T1000 (cell line): ENCODE measurements at regions not wholly inside any gene's neighbourhood (a gene's known extent, or its start where the extent isn't known, plus 50 kb on each side); places are given as distances from the start of the nearest gene placed in this dataset.

Experiments
- DNase-seq: peaks from one replicate; lab custom pipeline; 2025; ENCODE audit warnings: mixed read lengths; lab: John Stamatoyannopoulos, UW

DNA sequence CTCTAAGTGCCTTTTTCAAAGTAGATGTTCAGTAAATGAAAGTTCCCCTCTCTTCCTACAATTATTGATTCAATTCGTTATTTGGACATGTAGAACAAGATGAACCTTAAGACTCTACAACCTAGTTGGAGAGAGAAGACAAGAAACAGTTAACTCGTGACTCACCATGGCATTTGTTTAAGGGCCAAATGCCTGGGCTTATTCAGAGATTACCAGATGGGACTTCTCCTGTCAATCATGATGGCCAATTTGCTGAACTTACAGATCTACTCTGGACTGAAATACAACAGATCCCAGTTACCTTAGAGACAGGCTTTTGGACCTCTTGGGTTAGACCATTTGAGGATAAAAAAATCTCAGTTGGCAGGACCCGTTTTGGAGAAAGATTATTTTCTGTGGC, 93.5 kb downstream of the C1orf94 start:
- DNase-seq: peak; percentile 19

DNA sequence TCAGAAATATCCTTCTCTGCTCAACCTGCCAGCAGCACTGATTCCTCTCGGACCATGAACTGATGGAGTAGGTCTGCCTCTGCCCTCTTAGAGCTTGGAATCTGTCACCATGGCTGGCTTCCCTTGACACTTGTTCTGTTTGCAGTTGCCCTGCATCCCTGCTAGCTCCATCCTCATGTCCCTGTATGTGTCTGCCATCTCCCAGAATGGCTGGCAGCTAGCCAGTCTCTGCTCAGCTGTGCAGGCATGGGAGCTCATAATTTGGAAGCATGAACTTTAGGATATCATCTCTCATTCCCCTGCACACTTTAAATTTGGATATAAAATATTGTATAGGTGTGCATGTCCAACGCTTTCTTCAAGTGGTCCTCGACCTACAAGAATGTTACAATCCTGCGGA, 95.4 kb downstream of the C1orf94 start:
- no peak for DNase-seq

DNA sequence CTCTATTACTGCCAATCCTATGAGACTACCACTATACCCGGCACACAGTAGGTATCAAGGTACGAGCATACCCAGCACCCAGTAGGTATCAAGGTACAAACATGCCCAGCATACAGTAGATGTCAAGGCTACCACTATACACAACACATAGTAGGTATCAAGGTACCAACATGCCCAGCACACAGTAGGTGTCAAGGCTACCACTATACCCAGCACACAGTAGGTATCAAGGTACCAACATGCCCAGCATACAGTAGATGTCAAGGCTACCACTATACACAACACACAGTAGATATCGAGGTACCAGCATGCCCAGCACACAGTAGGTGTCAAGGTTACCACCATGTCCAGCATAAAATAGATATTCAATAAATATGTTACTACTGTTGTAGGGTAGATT, 98.4 kb downstream of the C1orf94 start:
- DNase-seq: no peak

DNA sequence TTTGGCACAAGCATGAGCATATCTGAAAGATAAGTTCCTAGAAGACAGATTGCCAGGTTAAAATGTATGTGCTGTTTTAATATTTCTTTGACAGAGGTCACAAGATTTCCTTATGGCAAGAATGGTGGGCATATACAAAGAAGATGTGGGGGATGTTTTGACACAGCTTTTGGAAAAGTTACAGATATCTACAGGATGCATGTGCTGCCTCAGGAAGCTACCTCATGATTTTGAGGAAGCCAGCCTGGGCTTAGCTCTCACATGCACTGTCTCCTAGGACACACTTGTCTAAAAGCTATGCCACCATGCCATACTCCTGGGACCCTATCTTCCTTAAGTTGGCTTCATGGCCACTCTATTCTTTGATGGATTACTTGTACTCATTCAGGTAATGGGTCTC, 99.9 kb downstream of the C1orf94 start:
- no peak for DNase-seq

DNA sequence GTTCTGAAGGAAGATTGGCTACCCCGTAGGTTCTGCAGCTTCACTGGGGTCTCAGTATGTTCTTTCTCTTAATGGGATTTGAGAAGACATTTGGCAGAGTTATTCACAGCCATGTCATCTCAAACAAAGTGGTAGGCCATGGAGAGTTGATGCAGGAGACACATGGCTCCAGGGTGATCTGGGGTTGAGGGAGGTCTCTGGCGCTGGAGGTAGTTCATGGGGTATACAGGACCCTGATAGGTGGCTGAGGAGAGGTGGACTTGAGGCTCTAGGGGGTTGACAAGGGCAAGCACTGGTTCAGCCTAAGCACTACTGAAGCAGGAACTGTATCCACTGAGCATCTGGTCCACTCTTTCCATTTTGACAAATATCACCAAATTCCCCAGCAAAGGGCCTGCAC, 100.4 kb downstream of the C1orf94 start:
- no peak for DNase-seq

DNA sequence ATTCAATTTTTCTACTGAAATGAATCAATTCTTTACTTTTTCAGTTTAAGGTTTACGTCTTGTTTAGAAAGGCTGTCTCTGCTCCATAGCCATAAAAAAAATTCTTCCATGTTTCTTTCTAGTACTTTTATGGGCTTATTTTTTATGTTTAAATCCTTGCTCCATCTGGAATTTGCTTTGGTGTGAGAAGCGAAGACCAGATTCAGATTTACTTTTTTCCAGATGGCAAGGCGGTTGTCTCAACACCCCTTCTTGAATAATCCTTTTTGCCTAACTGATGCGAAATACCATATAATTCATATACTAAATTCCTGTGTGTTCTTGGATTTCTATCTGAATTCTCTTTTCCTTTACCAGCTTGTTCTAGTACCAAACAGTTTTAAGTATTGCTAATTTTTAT, 101.5 kb downstream of the C1orf94 start:
- no peak for DNase-seq

DNA sequence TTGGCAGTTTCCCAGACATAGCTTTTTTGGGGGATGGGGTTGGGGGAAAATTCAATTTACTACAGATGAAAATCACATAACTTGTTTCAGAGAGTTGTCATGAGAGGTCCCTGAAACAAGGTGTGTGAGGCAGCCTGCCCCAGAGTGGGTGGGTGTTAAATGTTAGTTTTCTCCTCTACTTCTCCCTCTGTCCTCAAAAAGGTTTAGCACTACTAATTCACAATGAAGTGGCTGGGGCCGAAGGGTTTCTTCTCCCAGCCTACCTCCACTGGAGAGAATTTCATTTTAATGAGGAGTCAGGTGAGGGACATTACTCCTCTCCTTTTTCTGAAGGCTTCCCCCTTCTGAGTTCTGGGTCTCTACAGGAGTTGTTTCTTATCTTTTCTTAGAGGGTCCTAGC, 103.3 kb downstream of the C1orf94 start:
- no peak for DNase-seq

DNA sequence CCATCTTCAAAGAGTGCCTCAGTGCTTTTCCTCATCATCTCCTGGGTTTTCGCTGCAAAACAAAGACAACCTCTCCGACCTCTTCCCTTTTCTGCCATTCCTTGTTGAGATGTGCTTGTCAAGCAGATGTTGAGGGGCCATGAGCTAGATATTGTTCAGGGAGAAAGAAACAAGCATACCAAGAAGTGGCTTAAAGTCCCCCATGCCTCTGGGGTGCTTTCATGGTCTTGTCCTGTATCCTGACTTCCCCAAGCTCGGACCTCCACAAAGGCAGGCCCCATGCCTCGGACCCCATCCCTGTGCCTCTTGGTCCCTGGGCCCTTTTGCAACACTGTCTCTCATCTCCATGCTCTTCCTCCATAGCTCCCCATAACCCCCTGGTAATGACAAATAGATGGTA, 103.8 kb downstream of the C1orf94 start:
- no peak for DNase-seq

DNA sequence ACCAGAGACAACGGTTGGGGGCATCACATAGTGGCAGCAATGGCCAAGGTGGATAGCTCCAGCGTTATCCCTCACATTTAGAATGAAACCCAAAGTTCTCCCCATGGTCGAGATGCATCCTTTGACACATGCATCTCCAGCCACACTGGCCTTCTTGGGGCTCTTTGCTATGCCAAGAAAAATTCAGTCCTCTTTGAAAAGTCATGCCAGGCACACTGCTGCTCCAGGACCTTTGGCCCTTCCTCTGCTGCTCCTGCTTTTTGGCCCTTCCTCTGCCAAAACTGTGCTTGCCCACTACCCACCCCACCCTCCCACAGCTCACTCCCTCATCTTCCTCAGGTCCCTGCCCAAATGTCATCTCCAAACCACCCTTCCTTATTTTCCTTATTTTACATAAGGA, 106.4 kb downstream of the C1orf94 start:
- DNase-seq: no peak

DNA sequence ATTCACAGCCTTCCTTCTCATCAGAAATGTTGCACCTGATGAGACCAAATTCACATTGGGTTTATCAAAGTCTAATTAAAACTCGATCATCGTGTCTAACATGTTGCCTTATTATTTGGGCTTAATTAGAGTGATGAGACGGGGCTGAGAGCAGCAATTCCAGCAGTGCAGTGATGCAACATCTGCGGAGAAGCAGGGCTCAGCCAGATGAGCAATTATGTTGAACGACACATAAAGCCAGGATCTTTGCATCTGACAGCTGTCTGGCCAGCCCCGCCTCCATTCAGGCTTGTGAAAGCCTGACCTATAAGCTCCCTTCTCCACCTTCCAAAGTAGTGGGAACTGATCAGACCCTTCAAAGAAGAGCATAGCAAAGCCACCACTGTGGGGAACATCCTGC, 109.8 kb downstream of the C1orf94 start:
- DNase-seq: no peak

DNA sequence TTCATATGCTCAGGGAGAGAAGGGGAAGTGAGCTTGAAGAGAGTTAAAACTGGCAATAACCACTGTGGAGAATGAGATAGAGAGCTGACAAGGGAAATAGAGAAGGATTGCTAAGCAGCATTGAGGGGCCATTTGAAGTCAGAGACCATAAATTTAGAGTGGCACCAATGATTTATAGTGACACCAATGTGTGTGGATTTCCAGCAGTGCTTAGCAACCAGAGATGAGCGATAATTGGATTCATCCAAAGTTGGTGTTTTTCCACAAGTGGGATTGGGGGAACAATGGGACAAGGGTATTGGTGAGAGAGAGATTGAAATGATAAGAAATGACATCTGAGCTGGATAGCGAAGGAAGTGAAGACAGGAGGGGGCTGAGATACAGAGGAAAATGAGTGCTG, 114.1 kb downstream of the C1orf94 start:
- DNase-seq: no peak

DNA sequence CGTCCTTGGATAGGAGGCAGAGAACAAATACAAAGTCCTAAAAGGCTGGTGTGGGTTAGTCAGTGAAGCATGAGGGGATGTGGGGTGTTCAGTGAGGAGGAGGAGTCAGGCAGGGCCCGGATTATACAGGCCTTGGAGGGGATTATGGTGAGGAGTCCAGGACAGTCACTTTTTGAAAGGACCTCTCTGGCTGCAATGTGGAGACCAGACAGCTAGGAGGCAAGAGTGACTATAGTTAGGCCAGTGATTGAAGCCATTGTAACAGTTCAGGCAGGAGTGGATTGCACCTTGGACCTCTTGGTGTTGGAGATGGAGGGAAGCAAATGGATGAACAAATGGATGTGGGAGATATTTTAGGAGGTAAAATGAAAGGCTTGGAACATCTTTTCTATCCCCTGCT, 115.8 kb downstream of the C1orf94 start:
- DNase-seq: no peak

DNA sequence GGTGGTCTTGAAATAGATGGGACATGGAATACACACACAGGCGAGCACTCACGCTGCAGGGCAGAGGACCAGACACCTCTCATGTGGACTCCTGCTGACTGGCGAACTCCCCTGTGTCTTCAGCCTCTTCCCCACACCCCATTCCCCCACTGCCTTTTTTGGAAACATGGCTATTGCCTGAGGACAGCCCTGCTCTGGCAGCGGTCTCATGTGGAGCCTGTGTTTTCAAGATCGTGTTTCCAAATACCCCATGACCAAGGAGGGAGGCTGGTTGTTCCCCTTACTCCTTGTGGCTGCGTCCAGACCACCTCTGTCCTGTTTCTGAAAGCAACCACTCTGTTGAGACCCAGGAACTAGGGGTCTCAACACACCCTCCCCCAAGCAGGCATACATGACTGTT, 119.4 kb downstream of the C1orf94 start:
- DNase-seq: no peak

DNA sequence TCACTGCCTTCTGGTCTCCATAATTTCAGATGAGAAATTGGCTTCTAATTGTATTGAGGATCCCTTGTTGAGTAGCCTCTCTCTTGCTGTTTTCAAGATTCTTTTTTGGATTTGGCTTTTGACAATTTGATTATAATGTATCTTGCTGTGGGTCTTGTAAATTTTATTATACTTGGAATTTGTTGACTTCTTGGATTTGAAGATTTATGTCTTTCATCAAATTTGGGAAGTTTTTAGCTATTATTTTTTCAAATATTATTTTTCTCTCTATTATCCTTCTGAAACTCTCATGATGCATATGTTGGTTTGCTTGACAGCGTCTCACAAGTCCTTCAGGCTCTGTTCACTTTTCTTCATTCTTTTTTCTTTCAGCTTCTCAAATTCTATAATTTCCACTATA, 126.1 kb downstream of the C1orf94 start:
- no peak for DNase-seq

DNA sequence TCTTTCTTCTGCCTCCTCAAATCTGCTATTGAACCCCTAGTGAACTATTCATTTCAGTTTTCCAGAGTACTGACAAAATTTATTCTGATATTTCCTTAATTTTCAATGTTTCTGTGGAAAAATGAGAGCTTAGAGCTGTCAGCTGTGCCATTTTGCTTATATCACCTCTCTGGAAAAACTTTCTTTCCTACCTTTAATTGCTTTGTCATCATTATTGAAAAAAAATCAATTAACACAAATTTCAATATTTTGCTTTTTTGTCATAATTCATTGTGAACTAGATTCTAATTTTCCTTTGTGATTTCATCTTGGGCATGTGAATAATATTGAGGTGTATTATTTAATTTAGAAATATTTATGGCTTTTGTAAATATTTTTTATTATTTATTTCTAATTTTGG, 126.5 kb downstream of the C1orf94 start:
- DNase-seq: no peak

DNA sequence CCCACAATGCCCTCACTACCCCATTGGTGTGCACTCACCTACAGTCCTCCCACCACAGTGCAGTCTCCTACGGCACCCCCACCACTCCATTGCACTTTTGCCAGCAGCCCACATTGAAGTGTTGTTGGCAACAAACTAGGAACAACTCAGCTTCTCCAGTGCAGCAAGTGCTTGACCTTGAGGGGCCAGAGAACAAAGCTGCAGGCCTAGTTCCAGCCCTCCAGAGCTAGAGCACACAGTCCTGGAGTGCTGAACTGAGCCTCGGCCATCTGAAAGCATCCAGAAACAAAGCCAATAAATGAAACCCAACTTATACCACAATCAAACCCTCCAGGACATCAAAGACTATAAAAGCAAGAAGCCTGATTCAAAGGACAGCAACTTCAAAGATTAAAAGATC, 129.9 kb downstream of the C1orf94 start:
- DNase-seq: no peak

DNA sequence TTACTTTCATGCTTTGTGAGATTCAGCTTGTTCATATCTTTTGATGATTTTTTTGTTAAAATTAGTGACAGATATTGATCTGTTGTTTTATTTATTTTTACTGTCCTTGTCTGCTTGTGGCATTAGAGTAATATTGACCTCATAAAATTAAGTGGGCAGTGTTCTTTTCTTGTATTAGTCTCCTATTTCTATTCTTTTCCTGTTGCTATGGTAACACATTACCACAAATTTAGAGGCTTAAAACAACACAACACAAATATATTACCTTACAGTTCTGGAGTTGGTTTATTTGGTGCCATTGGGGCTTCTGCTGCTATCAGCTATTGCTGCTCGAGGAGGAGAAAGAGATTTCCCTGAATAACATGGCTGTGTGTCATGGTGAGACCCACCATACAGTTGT, 135.7 kb downstream of the C1orf94 start:
- DNase-seq: no peak

DNA sequence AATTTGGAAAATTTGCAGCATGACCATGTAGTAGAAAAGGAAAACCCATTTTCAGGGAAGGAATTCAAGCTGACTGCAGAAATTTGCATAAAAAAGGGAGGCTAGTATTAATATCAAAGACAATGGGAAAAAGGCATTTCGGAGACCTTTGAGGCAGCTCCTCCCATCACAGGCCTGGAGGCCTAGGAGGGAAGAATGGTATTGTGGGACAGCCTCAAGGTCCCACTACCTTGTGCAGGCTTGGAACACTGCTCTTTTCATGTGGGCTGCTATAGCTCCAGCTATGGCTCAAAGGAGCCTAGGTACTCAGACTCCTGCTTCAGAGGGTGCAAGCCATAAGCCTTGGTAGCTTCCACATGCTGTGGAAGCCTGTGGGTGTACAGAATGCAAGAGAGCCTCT, 139.3 kb downstream of the C1orf94 start:
- no peak for DNase-seq

DNA sequence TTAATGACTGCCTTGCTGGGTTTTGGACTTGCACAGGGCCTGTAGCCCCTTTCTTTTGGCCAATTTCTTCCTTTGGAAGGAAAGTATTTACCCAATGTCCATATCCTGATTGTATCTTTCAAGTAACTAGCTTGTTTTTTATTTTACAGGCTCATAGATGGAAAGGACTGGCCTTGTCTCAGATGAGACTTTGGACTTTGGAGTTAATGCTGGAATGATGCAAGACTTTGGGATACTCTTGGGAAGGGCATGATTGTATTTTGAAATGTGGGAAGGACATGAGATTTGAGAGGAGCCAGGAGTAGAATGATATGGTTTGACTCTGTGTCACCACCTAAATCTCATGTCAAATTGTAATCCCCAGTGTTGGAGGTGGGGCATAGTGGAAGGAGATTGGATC, 140.1 kb downstream of the C1orf94 start:
- no peak for DNase-seq

DNA sequence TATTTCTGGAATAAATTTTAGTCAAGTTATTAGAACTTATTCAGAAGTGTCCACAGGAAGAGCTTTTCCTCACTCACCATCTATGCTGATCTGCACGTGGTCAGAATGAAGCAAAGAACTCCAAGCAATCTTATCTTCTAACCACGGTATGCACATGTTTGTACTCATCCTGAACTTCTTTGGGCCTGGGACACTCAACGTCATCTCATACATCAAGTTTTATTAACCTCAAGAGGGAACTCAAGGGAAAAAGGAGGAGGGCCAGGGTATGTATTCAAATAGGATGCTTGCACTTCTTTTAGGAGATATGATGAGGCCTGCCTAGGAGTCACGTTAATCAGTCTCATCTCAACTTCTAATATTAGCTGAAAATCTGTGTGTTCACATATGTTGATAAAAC, 142.5 kb downstream of the C1orf94 start:
- DNase-seq: no peak

DNA sequence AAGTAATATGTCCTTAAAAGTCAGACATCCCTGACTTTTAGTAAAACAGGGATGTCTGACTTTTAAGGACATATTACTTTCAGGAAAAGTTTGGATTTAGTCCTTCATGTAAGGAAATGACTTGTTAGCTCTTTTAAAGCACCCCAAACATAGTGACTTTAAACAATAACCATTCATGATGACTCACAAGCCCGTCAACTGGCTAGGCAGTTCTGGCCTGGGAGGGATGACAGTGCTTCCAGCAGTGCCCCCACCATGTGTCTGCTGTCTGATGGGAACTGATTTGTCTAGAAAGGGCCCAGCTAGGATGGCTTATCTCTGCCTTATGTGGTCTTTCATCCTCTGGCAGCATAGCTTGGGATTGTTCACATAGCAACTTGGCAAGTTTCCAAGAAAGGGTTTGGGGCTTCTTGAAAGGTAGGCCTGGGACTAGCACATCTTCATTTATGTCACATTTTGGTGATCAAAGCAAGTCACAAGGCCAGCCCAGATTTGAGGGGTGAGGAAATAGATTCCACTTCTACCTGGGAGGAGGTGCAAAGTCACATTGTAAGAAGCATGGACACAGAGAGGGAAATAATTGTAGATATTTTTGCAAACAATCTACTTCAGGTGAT, 143.5 kb downstream of the C1orf94 start:
- DNase-seq: peak; percentile 18

DNA sequence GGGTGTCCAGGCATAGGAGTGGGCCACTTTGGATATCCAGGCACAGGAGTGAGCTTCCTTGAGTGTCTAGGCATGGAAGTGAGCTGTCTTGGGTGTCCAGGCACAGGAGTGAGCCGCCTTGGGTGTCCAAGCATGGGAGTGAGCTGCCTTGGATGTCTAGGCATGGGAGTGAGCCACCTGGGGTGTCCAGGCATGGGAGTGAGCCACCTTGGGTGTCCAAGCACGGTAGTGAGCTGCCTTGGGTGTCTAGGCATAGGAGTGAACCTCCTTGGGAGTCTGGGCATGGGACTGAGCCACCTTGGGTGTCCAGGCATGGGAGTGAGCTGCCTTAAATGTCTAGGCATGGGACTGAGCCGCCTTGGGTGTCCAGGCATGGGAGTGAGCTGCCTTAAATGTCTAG, 146.3 kb downstream of the C1orf94 start:
- no peak for DNase-seq

DNA sequence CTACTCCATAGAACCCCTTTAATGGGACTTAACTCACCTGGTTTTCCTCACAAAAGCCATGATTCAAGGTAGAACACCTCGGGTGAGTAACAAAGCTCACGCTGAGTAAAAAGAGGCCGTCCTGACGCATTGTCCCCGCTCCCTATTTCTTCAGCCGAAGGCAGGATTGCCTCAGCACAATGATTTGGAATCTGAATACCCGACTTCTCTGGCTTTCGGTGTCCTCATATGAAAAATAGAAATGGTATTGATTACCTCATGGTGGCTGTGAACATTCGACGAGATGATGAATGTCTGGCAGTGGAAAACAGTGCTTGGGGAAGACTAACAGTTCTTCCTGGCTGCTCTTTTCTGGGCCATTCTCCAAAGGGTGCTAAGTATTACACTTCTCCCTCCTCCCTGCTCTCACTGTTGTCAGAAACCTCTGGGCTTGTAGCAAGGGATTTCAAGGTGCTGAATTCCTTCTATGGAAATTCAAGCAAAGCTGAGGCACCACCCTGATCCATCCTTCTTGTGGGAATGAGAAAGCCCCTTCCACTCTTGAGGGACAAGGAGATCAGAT, 148.3 kb downstream of the C1orf94 start:
- DNase-seq: no peak

DNA sequence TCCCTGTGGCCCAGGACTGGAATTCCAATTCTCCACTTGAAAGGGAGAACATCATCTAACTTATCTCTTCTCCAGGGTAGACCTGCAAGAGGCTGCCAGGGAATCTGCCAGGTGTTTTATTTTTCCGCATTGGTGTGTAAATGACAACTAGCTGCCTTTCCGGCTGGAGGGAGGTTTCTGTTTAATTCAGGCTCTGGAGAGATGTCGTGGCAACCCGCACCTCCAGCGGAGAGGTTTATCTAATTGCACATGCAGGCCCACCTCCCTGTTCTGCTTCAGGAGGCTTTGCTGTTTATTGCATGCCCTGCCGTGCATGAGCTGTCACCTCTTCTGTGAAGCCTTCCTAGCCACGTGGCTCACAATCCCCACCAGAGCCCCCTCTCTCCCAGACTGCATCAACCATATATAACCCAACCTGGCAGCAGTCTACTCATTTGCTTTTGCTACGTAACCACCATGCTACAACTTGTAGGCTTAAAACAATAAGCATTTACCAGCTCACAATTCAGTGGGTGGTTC, 151.6 kb downstream of the C1orf94 start:
- no peak for DNase-seq
